Ovary (tissue), 7 donors: ENCODE measurements at regions not wholly inside any gene's neighbourhood (a gene's known extent, or its start where the extent isn't known, plus 50 kb on each side); places are given as distances from the start of the nearest gene placed in this dataset.

Experiments
- DNase-seq, 5 donors: peaks; one replicate each; pipeline ENCODE4 v3.0.0-alpha.2; 2019 to 2020
- H3K27ac ChIP-seq, 2 donors: fragments of 200-600 bp; one replicate each; pipeline versions ENCODE4 v1.5.1 to v1.8.0; 2019 to 2022
- H3K27me3 ChIP-seq: fragments of 200-600 bp; one replicate; pipeline ENCODE4 v1.8.0; 2022
- H3K36me3 ChIP-seq: fragments of 200-600 bp; sonication (generic); one replicate; pipeline ENCODE4 v1.5.1; 2019
- H3K4me1 ChIP-seq: one replicate; pipeline ENCODE4 v1.8.1; 2013; ENCODE audit warnings: mild to moderate bottlenecking, moderate library complexity; ENCODE audit not compliant: insufficient read depth
- H3K4me3 ChIP-seq: fragments of 200-600 bp; sonication (generic); one replicate; pipeline ENCODE4 v1.5.1; 2017
- H3K9me3 ChIP-seq, 2 donors: fragments of 200-600 bp in 1 of 2; sonication (generic) in 1 of 2; one replicate each; pipeline versions ENCODE4 v1.5.1 to v1.8.1; 2013 to 2019; ENCODE audit warnings: mild to moderate bottlenecking in 1 of 2, moderate library complexity in 1 of 2
- CTCF ChIP-seq, 3 donors: fragments of 450-650 bp in 2 of 3; fragments of 200-600 bp in 1 of 3; IDR thresholded peaks; one replicate each; pipeline versions ENCODE4 v1.5.1 to v1.8.0; 2016 to 2022; ENCODE audit warnings: antibody characterized with exemption in 3 of 3, mild to moderate bottlenecking in 1 of 3
- EP300 ChIP-seq: sonication (generic); formaldehyde crosslinking; IDR thresholded peaks from one replicate; pipeline ENCODE4 v1.6.1; 2017; ENCODE audit warnings: antibody characterized with exemption
- POLR2A ChIP-seq: fragments of 450-650 bp; IDR thresholded peaks from one replicate; pipeline ENCODE4 v1.6.1; 2017; ENCODE audit warnings: antibody characterized with exemption, mild to moderate bottlenecking, moderate library complexity
- WGBS, 3 donors: extraction: QIAGEN DNeasy Blood & Tissue Kit in 1 of 3; methylation state at CpG; one replicate each; pipeline versions ENCODE4 v1.1.5 to v1.1.7; 2013 to 2017; 5-methylcytosine and 5-hydroxymethylcytosine counted together
- intact Hi-C, 4 donors: fragments of 100-400 bp; cut with DNase I; formaldehyde crosslinking; loops; one replicate each; pipeline versions ENCODE4 v1.11.0 to v1.15.1; 2022 to 2023
- donor health status: DM: no; HTN: no; CAD: no; lungs with moderate emphysema.
- donor health status: DM: no; HTN: no; CAD: no.
- donor health status: Bipolar disorder and iron deficiency.
- donor health status: DM: no; HTN: no; CAD: no.
- donor health status: DM: yes; HTN: yes; CAD: no.

GRCh38 chr9:129484352-129485000 is 136.4 kb downstream of the C9orf50 start:
- Histone ChIP-seq H3K4me3 (no peak overlapping the region), H3K4me1 (peaks cover 38% of the 10 kb centered on the region)
- intact Hi-C loops = loop anchor here in 3 of 4 donors (5.0 to 10.0 kb wide), 7 partner anchors 70 to 340 kb away; partner anchors contain the start of gene IER5L (in 2 of the 3)

GRCh38 chr9:129483415-129484351 is 137.2 kb downstream of the C9orf50 start:
- peaks cover 40% of the 10 kb centered on the region for H3K4me1 ChIP-seq
- H3K9me3 ChIP-seq = no peaks in the 10 kb centered on the region
- H3K27me3 ChIP-seq = no peaks in the 10 kb centered on the region
- DNase-seq = peak; percentile 92 to 97 (median 94)
- 5 to 10% (median 5%) methylated on average over 34 of the region's 34 CpGs for WGBS, 3 donors
- no peaks in the 10 kb centered on the region for H3K36me3 ChIP-seq
- H3K4me3 ChIP-seq = peak overlapping the region; percentile 51
- intact Hi-C loops = loop anchor here in 3 of 4 donors (2.0 to 10.0 kb wide), 8 partner anchors 69 to 341 kb away; partner anchors contain the start of gene IER5L (in 2 of the 3)
- TF ChIP-seq POLR2A (peak; percentile 79), EP300 (peak; percentile 36), CTCF (IDR thresholded peaks at IDR 0.05) (peak in 1 of 3 donors; percentile 26)
- H3K27ac ChIP-seq = peak overlapping the region; percentile 92 to 100

More at GRCh38 chr9:129484352-129485000, 136.4 kb downstream of the C9orf50 start:
- H3K27me3 ChIP-seq = no peaks in the 10 kb centered on the region
- peak overlapping the region; percentile 92 to 100 for H3K27ac ChIP-seq
- TF ChIP-seq EP300 (no peak), CTCF (IDR thresholded peaks at IDR 0.05) (no peak), POLR2A (no peak)
- WGBS, 3 donors = 60 to 62% (median 62%) methylated on average over 11 of the region's 11 CpGs
- DNase-seq = peak in 1 of 5 donors; percentile 43
- H3K9me3 ChIP-seq = no peaks in the 10 kb centered on the region
- H3K36me3 ChIP-seq = no peaks in the 10 kb centered on the region

DNA sequence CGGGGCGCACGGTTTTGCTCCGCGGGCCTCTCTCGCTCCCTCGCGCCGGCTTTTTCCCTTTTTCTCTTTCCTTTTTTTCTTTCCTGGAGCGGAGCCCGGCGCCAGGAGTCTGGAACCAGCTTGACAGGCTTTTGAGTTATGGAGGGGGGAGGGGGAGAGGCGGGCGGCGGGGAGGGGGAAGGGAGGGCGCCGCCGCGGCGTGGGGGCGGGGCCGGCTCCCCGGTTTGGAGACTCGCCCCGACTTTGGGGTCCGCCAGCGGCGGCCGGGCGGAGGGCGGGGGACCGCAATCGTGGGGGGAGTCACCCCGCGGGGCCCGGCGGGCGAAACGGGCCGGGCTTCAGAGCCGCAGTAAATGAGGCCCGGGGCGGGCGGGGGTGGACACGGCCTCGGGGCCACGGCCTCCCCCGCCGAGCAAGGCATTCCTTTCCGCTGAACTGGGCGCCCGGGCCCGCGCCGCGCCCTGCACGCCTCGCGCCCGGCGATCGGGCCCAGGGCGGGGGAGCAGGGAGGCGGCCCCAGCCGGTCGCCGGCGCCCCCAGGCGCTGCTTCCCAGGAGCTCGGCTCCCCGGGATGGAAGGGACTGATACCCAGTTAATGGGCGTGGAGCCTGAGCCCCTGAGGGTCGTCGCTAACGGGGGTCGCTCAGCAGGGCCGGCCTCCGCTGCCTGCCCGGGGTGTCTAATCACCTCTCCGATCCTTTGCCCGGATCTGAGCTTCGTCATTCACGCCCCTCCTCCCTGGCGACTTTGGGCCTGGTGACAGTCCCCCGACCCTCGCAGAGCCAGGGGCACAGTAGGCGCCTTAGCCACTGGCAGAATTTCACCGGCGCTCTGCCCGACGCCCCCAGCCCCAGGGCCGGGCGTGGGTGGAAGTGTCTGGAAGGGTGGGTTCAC is 138.1 kb downstream of the C9orf50 start:
- Histone ChIP-seq H3K9me3 (no peaks in the 10 kb centered on the region), H3K27ac (peak overlapping the region; percentile 92 to 100), H3K4me3 (peak overlapping the region; percentile 51), H3K27me3 (no peaks in the 10 kb centered on the region), H3K4me1 (peaks cover 37% of the 10 kb centered on the region), H3K36me3 (no peaks in the 10 kb centered on the region)
- intact Hi-C loops = loop anchor here in 3 of 4 donors (1.0 to 10.0 kb wide), 9 partner anchors 22 to 340 kb away; partner anchors contain the start of gene IER5L (in 2 of the 3)
- DNase-seq = peak; percentile 92 to 98 (median 95)
- peak; percentile 51 for TF ChIP-seq POLR2A
- peak in 1 of 3 donors; percentile 46 for TF ChIP-seq CTCF (IDR thresholded peaks at IDR 0.05)
- TF ChIP-seq EP300 = no peak
- 0 to 1% (median 0%) methylated on average over 49 to 91 of the region's 93 CpGs for WGBS, 3 donors
